ENCODE measurements at regions not wholly inside any gene's neighbourhood (a gene's known extent, or its start where the extent isn't known, plus 50 kb on each side); places are given as distances from the start of the nearest gene placed in this dataset.

- TF ChIP-seq CTCF (IDR thresholded peaks at IDR 0.05) = no peak
- TF ChIP-seq EZH2phosphoT487 (IDR thresholded peaks at IDR 0.05) = no peak
Observed at GRCh38 chr16:26269673-26270072, 577.9 kb downstream of the HS3ST4 start.
